OCI-M1 (cell line): ENCODE measurements at regions not wholly inside any gene's neighbourhood (a gene's known extent, or its start where the extent isn't known, plus 50 kb on each side); places are given as distances from the start of the nearest gene placed in this dataset.
"Not testable (repeated sequence)": the region's sequence is repeated elsewhere in the genome, so short reads cannot be mapped to it uniquely, and the experiment has no call there.

Experiments
- DNase-seq: peaks from one replicate; lab custom pipeline; 2025; lab: John Stamatoyannopoulos, UW

DNA sequence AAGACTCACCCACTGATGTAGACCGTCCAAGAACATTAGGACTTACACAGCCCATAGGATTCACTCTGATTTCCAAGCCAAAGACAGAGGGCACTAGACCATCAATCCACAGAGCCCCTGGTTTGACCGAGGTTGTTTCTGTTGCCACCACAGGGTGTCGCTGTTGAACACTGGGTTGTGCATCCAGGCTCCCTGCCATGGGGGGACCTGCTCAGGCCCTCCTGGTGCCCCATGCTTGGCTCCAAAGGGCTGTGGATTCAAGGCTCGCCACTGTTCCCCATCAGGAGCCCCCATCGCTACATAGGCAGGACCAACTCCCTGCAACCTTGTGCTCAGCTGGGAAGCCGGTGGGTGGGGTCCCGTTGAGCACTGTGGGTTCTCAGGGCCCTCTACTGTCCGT, 128.0 kb upstream of the ANO1 start:
- DNase-seq: peak; percentile 91

DNA sequence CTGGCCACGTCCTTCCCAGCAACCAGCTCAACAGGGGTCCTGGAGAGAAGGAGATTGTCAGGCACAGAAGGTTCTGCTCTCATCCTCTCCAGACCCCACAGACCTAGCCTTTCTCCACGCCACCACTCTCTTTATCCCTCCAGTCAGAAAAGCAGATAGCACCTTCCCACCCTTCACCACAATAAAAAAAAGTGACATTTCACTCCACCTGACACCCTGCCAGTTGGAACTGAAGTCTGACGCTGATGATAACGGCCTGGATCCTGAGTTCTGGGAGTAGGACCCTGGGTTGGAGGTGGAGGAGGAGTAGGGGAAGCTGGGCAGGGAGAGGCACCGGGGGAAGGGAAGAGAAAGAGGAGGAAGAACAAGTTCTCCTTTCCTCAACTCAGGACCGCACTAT, 127.5 kb upstream of the ANO1 start:
- DNase-seq: no peak

- no peak for DNase-seq
These were observed 126.3 kb upstream of the ANO1 start for GRCh38 chr11:69951821-69952220.

GRCh38 chr11:69952229-69952975, 125.7 kb upstream of the ANO1 start:
- not testable (repeated sequence) for DNase-seq

DNA sequence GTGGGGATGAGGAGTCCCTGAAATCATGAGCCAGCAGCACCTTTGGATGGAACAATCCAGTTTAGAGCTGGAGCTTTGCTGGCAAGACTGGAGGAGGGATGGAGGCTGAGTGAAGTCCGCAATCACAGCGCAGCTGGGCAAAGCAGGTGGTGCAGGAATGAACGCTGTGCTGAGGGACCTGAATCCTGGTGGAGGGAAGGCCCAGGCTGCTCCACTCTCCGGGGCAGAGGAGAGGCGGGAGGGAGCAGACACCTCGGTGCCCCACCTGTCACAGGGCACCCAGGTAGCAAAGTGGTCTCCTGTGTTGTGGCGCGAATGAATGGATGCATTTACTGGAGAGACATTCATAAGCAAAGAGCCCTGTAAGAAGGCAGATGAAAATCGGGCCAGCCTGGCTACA, 124.8 kb upstream of the ANO1 start:
- DNase-seq: no peak

DNA sequence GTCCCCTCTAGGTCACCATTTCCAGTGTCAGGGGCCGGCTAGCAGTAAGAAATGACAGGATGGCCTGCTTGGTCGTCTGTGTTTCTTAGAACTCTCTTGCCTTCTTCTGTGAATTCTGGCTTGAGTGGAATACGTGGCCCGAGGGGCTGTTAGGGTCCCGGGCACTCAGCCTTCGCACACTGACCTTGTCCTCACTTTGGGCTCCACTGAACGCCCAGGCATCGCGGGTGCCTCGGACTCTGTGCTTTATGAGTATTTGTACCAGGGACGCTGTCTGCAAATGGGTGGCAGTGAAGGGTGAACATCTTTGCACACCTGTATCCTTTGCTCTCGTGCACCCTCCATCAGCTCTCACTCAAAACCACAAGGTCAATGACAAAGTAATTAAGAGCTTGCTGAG, 123.4 kb upstream of the ANO1 start:
- no peak for DNase-seq

GRCh38 chr11:69956669-69957190, 121.4 kb upstream of the ANO1 start:
- no peak for DNase-seq

DNA sequence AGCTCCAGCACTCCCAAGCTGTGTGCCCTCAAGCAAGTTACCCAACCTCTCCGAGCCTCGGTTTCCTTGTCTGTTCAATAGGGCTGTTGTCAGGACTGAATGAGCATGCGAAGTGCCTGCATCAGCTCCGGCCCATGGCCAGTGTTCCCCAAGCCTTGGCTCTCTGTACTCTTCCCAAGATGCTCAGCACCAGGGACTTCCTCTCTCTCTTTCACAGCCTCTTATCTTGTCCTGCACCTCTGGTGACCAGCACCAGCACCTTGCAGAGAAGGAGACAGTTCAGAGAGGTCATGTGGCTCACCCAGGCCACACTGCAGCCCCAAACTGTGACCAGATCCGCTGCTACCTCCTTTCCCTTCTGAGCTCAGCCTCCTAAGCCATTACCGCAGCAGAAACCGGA, 120.3 kb upstream of the ANO1 start:
- no peak for DNase-seq

DNA sequence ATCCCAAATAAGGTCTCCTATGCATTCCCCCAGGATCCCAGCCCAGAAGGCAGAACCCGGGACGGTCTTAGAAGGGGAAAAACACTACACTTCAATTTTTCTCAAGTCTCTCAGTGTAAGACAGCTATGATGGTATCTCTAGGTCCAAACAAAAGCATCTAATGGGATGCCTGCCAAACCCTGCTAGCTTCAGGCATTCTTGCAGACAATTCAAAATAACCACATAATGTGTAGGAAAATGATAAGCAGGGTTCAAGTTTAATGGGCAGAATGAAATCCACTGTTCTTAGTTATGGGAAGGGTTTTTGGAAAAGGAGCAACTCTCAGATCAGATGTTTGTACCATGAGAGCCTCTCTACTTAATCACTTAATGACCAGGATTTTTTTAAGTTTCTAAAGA, 119.8 kb upstream of the ANO1 start:
- peak; percentile 58 for DNase-seq

- DNase-seq: no peak
These were observed 118.7 kb upstream of the ANO1 start for GRCh38 chr11:69959461-69959860.

DNA sequence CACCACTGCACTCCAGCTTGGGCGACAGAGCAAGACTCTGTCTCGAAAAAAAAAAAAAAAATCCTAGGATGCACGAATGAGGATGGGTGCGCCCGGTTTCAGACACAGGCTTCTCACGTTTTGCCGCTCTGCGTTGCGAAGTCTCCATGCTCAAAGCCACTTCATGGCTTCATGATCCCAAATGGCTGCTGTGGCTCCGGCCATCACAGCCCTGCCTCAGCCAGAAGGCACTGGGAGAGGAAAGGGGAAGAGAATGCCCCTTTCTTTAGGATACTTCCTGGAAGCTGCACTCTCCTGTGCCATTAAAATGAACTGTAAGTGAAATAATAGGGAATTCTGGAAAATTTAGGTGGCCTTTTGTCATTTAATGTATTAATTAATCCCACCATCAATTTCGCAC, 116.4 kb upstream of the ANO1 start:
- DNase-seq: no peak

DNA sequence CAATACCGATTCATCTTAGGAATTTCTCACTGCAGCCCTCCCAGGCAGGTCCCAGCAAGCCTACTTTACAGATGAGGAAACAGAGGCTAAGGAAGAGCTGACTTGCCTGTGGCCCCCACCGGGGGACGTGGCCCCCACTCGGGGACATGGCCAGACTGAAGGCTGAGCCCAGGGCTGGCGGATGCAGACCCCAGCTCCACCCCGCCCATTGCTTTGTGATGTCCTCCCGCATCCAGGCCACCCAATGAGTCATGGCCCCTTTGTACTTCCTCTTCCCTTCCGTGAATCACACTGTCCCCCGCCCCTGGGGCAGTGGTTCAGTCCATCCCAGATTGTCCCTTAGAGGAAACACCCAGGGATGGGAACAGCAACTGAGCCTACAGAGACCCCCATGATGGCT, 116.0 kb upstream of the ANO1 start:
- DNase-seq: peak; percentile 75

- no peak for DNase-seq
These were observed 114.4 kb upstream of the ANO1 start for GRCh38 chr11:69963533-69964246.

- no peak for DNase-seq
These were observed 113.9 kb upstream of the ANO1 start for GRCh38 chr11:69964247-69964643.

DNA sequence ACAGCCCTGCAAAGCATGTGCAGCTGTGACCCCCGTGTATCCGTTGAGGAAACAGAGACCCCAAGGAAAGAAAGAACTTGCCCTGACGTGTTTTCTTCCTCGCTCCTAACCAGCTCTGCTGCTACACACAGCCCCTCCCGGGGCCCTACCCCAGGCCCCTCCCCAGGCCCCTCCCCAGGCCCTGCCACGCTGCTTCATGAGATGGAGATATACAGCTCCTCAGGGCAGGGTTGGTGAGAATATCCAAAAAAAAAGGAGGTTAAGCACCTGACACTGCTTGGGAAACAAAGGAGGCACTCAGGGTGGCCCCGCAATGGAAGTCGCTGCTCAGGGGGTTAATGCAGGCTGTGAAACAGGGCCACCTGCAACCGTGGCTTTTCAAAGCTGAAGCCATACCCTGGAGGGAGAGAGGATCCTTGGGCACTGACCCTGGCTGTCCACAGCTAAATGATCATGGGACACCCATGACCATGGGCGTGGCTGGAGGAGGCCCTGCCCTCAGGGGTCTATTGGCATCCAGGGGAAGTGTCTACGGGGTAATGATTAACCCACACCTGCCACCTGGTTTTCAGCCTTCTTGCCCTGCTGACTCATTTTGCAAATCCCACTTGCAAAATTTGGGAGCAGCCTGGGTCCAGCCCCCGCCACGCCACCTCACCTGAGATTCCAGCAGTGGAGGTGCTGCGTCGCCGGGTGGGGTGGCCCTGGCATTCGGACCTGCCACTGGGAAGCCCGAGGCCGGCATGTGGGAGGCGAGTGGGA, 112.1 kb upstream of the ANO1 start:
- DNase-seq: no peak

DNA sequence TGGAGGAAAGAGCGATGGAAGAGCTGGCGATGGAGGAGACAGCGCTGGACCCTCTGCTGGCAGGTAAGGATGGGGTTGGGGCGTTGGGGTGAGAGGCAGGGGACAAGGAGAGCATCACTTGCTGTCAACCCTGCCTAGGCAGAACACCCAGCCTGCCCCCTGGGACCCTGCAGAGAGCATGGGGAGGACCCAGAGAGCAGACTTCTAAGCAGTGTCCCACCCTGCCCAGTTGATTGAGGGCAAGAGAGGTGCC, 111.6 kb upstream of the ANO1 start:
- no peak for DNase-seq

DNA sequence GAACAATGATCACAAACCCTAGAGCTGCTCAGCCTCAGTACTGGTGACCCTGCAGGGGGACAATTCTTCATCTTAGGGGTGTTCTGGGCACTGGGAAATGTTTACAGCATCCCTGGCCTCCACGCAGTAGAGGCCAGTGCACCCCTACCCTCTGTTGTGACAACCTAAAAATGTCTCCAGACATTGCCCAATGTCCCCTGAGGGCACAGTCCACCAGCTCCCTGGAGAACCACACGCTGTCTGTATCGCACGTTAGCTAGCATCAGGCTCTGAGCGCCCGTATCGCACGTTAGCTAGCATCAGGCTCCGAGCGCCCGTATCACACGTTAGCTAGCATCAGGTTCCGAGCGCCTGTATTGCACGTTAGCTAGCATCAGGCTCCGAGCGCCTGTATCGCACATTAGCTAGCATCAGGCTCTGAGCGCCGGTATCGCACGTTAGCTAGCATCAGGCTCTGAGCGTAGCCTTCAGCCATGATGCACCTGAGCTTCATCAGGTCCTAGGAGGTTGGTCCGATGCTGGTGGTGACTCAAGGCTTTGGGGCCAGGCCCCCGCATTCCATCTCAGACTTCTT, 111.1 kb upstream of the ANO1 start:
- no peak for DNase-seq

DNA sequence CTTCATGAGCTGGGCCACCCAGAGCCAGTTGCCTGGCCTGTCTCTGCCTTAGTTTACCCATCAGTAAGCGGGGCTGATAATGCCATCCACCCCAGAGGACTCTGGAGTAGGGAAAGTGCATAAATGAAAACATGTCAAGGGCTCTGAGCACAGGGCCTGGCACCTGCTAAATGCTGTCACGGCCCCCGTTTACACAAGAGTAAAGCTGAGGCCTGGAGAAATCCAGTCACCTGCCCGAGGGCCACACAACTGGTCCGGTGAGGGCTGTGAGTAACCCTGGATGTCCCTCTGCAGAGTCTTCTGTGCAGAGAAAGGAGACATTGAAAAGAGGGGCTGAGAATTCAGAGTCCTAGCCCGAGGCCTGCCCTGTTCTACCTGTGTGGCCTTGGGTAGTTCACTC, 110.6 kb upstream of the ANO1 start:
- DNase-seq: no peak

GRCh38 chr11:69968396-69969347, 109.4 kb upstream of the ANO1 start:
- DNase-seq: no peak

- no peak for DNase-seq
These were observed 108.0 kb upstream of the ANO1 start for GRCh38 chr11:69969890-69970784.
